ENCODE measurements at regions not wholly inside any gene's neighbourhood (a gene's known extent, or its start where the extent isn't known, plus 50 kb on each side); places are given as distances from the start of the nearest gene placed in this dataset.

DNA sequence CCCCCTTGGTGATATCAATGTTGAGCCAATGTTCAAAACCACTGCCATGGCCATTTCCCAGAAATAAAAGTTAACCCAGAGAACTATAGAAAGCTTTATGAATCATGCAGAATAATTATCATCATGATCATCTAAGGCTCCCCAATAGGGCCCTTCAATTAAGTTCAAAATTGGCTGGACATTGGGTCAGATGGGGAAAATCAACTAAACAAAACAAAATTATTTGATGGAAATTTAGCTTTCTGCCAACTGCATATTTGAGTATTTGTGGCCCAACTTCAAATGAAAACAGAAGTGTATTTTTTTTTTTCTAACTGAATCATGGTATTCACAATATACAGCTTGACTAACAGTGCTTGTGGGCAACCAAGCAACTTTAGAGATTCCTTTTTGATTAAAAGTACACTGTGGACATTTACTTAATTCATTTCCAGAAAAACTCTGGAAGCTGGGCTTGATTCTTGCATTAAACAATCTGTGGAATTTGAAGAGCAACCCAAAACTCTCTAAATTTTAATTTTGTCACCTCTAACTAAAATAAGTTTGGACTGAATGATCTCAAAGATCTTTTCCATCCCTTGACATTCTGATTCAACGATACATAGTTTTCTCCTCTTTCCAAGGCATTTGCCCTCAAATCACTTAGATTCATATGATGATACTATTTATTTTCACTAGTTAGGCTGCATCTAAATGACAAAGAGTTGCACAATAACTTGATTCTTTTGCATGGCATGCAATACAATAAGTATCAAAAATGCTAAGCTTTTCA lies 203.2 kb downstream of the AHR start:
- TF ChIP-seq POLR2A (IDR thresholded peaks at IDR 0.05; ENCODE audit: low read depth, low read length) (no peak), TAF1 (IDR thresholded peaks at IDR 0.05; ENCODE audit: borderline replicate concordance, low read depth, low read length) (no peak)
